H1 (cell line): ENCODE measurements at regions not wholly inside any gene's neighbourhood (a gene's known extent, or its start where the extent isn't known, plus 50 kb on each side); places are given as distances from the start of the nearest gene placed in this dataset.

Experiments
- CTCF ChIA-PET: fragments of 300-600 bp; sonication (Branson Sonifier 250); formaldehyde crosslinking; loops from one replicate; lab custom pipeline; 2021; ENCODE audit not compliant: partially characterized antibody; lab: Charles Lee
- POLR2A ChIA-PET: fragments of 300-600 bp; sonication (Branson Sonifier 250); formaldehyde crosslinking; loops from one replicate; lab custom pipeline; 2021; ENCODE audit warnings: inconsistent platforms; ENCODE audit not compliant: partially characterized antibody; lab: Charles Lee
- DNase-seq, 2 experiments: peaks; one replicate each; pipeline versions ENCODE4 v3.0.0 to v3.0.0-alpha.2; 2010 to 2022; ENCODE audit warnings: low spot score in 2 of 2, low read depth in 1 of 2, mixed read lengths in 1 of 2
- FAIRE-seq: peaks from 2 replicates; lab custom pipeline; 2011; peaks lifted over from hg19 to GRCh38; lab: Jason Lieb, UNC
- H2AFZ ChIP-seq: 2 replicates; pipeline ENCODE4 v1.8.1; 2012; ENCODE audit warnings: low read length, inconsistent platforms
- H2AK5ac ChIP-seq: 2 replicates; pipeline ENCODE4 v1.6.1; 2013; ENCODE audit warnings: low read depth, low read length
- H2BK120ac ChIP-seq: replicated peaks from 2 replicates; pipeline ENCODE3; 2013; ENCODE audit warnings: low read depth, low read length, inconsistent platforms
- H2BK12ac ChIP-seq: 2 replicates; pipeline ENCODE4 v1.6.1; 2013; ENCODE audit warnings: low read depth, low read length
- H2BK15ac ChIP-seq: 2 replicates; pipeline ENCODE4 v1.6.1; 2013; ENCODE audit warnings: low read length
- H2BK20ac ChIP-seq: 2 replicates; pipeline ENCODE4 v1.6.1; 2013; ENCODE audit warnings: low read length
- H2BK5ac ChIP-seq: 2 replicates; pipeline ENCODE4 v1.6.1; 2013; ENCODE audit warnings: low read depth, low read length
- H3K14ac ChIP-seq: 2 replicates; pipeline ENCODE4 v1.6.1; 2013; ENCODE audit warnings: inconsistent platforms; ENCODE audit not compliant: insufficient read length
- H3K18ac ChIP-seq: 2 replicates; pipeline ENCODE4 v1.6.1; 2013; ENCODE audit warnings: low read length; ENCODE audit errors: extremely low read depth
- H3K23ac ChIP-seq: 2 replicates; pipeline ENCODE4 v1.6.1; 2013; ENCODE audit warnings: inconsistent platforms; ENCODE audit not compliant: insufficient read length
- H3K23me2 ChIP-seq: 2 replicates; pipeline ENCODE4 v1.6.1; 2013; ENCODE audit warnings: low read depth, low read length
- H3K27ac ChIP-seq: 2 replicates; pipeline ENCODE4 v1.6.1; 2011; ENCODE audit warnings: low read depth, low read length, inconsistent platforms
- H3K27me3 ChIP-seq, 4 experiments: replicated peaks in 1 of 4; 1 replicate in 1 of 4; 2 replicates in 3 of 4; pipeline versions ENCODE4 v1.6.1 to v1.8.1; 2011 to 2013; ENCODE audit warnings: low read length in 3 of 4, mild to moderate bottlenecking in 3 of 4, inconsistent platforms in 2 of 4, mixed read lengths in 2 of 4, moderate library complexity in 1 of 4; ENCODE audit not compliant: control insufficient read depth in 3 of 4, insufficient read depth in 3 of 4; ENCODE audit errors: extremely low read depth in 1 of 4
- H3K36me3 ChIP-seq, 4 experiments: 2 replicates each; pipeline versions ENCODE4 v1.6.1 to v1.8.1; 2011 to 2013; ENCODE audit warnings: mild to moderate bottlenecking in 4 of 4, low read length in 3 of 4, moderate library complexity in 2 of 4, control low read depth in 1 of 4, inconsistent platforms in 1 of 4; ENCODE audit not compliant: insufficient read depth in 4 of 4, control insufficient read depth in 2 of 4
- H3K4ac ChIP-seq: replicated peaks from 2 replicates; pipeline ENCODE3; 2013; ENCODE audit warnings: low read length, low read depth, mixed read lengths, inconsistent platforms; ENCODE audit not compliant: insufficient read length
- H3K4me1 ChIP-seq, 4 experiments: replicated peaks in 1 of 4; 1 replicate in 1 of 4; 2 replicates in 3 of 4; pipeline versions ENCODE4 v1.6.1 to v1.8.1; 2011 to 2013; ENCODE audit warnings: low read length in 3 of 4, inconsistent platforms in 2 of 4, mixed read lengths in 1 of 4; ENCODE audit not compliant: insufficient read depth in 4 of 4, control insufficient read depth in 3 of 4
- H3K4me2 ChIP-seq, 2 experiments: 2 replicates each; pipeline versions ENCODE4 v1.6.1 to v1.8.1; 2011 to 2013; ENCODE audit warnings: low read depth in 2 of 2, low read length in 2 of 2, control low read depth in 1 of 2, inconsistent platforms in 1 of 2, mild to moderate bottlenecking in 1 of 2; ENCODE audit not compliant: insufficient read depth in 1 of 2
- H3K4me3 ChIP-seq, 4 experiments: fragments of 200-600, 300-600 bp in 1 of 4; sonication (generic), shearing (Covaris generic), sonication (Bioruptor Twin) in 1 of 4; 2 replicates each; pipeline versions ENCODE4 v1.5.1 to v1.8.1; 2011 to 2016; ENCODE audit warnings: low read length in 4 of 4, low read depth in 3 of 4, control low read depth in 2 of 4, inconsistent platforms in 2 of 4, mild to moderate bottlenecking in 2 of 4, mixed read lengths in 1 of 4, moderate library complexity in 1 of 4; ENCODE audit not compliant: insufficient read depth in 2 of 4; ENCODE audit errors: extremely low read depth in 1 of 4
- H3K56ac ChIP-seq: replicated peaks from 2 replicates; pipeline ENCODE3; 2013; ENCODE audit warnings: low read depth, mild to moderate bottlenecking, mixed read lengths, low read length, inconsistent platforms; ENCODE audit not compliant: insufficient read length
- H3K79me1 ChIP-seq: 2 replicates; pipeline ENCODE4 v1.6.1; 2013; ENCODE audit warnings: low read depth, low read length, control low read depth
- H3K79me2 ChIP-seq, 2 experiments: 2 replicates each; pipeline versions ENCODE4 v1.6.1 to v1.8.1; 2012 to 2013; ENCODE audit warnings: low read length in 2 of 2, mild to moderate bottlenecking in 2 of 2, inconsistent platforms in 1 of 2; ENCODE audit not compliant: insufficient read depth in 2 of 2, control insufficient read depth in 1 of 2
- H3K9ac ChIP-seq, 4 experiments: replicated peaks in 1 of 4; 1 replicate in 1 of 4; 2 replicates in 3 of 4; pipeline versions ENCODE4 v1.6.1 to v1.8.1; 2011 to 2013; ENCODE audit warnings: low read depth in 3 of 4, low read length in 3 of 4, control low read depth in 2 of 4, mild to moderate bottlenecking in 2 of 4, moderate library complexity in 2 of 4, inconsistent platforms in 1 of 4; ENCODE audit errors: extremely low read depth in 1 of 4
- H3K9me3 ChIP-seq, 2 experiments: 2 replicates each; pipeline versions ENCODE4 v1.6.1 to v1.8.1; 2012 to 2013; ENCODE audit warnings: mild to moderate bottlenecking in 2 of 2, moderate library complexity in 2 of 2, control low read depth in 1 of 2, inconsistent platforms in 1 of 2, low read depth in 1 of 2, low read length in 1 of 2, mixed read lengths in 1 of 2; ENCODE audit not compliant: insufficient read depth in 2 of 2
- H4K20me1 ChIP-seq, 2 experiments: replicated peaks in 1 of 2; 2 replicates each; pipeline versions ENCODE3 to v1.8.1; 2011 to 2013; ENCODE audit warnings: inconsistent platforms in 2 of 2, low read length in 2 of 2, mild to moderate bottlenecking in 1 of 2; ENCODE audit not compliant: insufficient read depth in 2 of 2, control insufficient read depth in 1 of 2
- H4K5ac ChIP-seq: 2 replicates; pipeline ENCODE4 v1.6.1; 2013; ENCODE audit warnings: low read length, low read depth, mixed read lengths, inconsistent platforms; ENCODE audit not compliant: insufficient read length
- H4K8ac ChIP-seq: 2 replicates; pipeline ENCODE4 v1.8.0; 2013; ENCODE audit warnings: mild to moderate bottlenecking, moderate library complexity, low read length, inconsistent platforms; ENCODE audit not compliant: insufficient read depth; ENCODE audit errors: extremely low read depth
- H4K91ac ChIP-seq: replicated peaks from 2 replicates; pipeline ENCODE3; 2013; ENCODE audit warnings: low read length, mixed read lengths, inconsistent platforms; ENCODE audit not compliant: insufficient read length
- SIN3A ChIP-seq, 2 experiments: IDR thresholded peaks in 1 of 2; conservative IDR thresholded peaks in 1 of 2; 2 replicates each; pipeline ENCODE4 v1.6.1; 2011 to 2012; ENCODE audit warnings: low read length in 2 of 2, improper control_type of control experiment in 1 of 2, low read depth in 1 of 2, mild to moderate bottlenecking in 1 of 2

- no peaks in the 10 kb centered on the region for H3K36me3 ChIP-seq
- H3K56ac ChIP-seq = no peak overlapping the region
- CTCF ChIA-PET = interaction anchor here (0.6 to 1.6 kb wide), 3 partner anchors 9 to 353 kb away, joined by 3 to 5 read pairs (median 3); no protein-coding TSS in a partner anchor
- no peak overlapping the region for H4K5ac ChIP-seq
- no peak for FAIRE-seq
- no peaks in the 10 kb centered on the region for H3K23me2 ChIP-seq
- H3K4ac ChIP-seq = no peak overlapping the region
- H2BK12ac ChIP-seq = no peak overlapping the region
- no peak overlapping the region for H2BK120ac ChIP-seq
- no peak for TF ChIP-seq SIN3A (conservative IDR thresholded peaks at IDR 0.05 in 1 of 2, IDR thresholded peaks at IDR 0.05 in 1 of 2; ENCODE audit: low read depth in 1 of 2, low read length in 2 of 2)
- no peak overlapping the region for H3K4me3 ChIP-seq
- no peak overlapping the region for H4K91ac ChIP-seq
- no peak overlapping the region for H2BK15ac ChIP-seq
- DNase-seq = no peak
- H3K9ac ChIP-seq = no peak overlapping the region
- H3K27me3 ChIP-seq = no peaks in the 10 kb centered on the region
- H3K79me2 ChIP-seq = no peaks in the 10 kb centered on the region
- no peaks in the 10 kb centered on the region for H3K79me1 ChIP-seq
- H3K18ac ChIP-seq = no peak overlapping the region
- H4K20me1 ChIP-seq = no peaks in the 10 kb centered on the region
- no peak overlapping the region for H3K14ac ChIP-seq
- POLR2A ChIA-PET = interaction anchor here (0.6 kb wide), 1 partner anchor 18 kb away, joined by 3 read pairs; no protein-coding TSS in a partner anchor
- no peak overlapping the region for H3K23ac ChIP-seq
- H3K4me2 ChIP-seq = no peak overlapping the region
- no peak overlapping the region for H2BK20ac ChIP-seq
- no peaks in the 10 kb centered on the region for H3K9me3 ChIP-seq
- no peak overlapping the region for H3K27ac ChIP-seq
- no peak overlapping the region for H4K8ac ChIP-seq
- no peak overlapping the region for H2AFZ ChIP-seq
- peaks cover 2 to 14% (median 11%) of the 10 kb centered on the region in 4 experiments for H3K4me1 ChIP-seq
- no peak overlapping the region for H2AK5ac ChIP-seq
- no peak overlapping the region for H2BK5ac ChIP-seq
Observed at GRCh38 chr10:8499752-8500390, 445.4 kb downstream of the GATA3 start.
